ENCODE measurements at regions not wholly inside any gene's neighbourhood (a gene's known extent, or its start where the extent isn't known, plus 50 kb on each side); places are given as distances from the start of the nearest gene placed in this dataset.
A peak's percentile ranks its signal among the peaks of the same experiment; 100 is the strongest.

DNA sequence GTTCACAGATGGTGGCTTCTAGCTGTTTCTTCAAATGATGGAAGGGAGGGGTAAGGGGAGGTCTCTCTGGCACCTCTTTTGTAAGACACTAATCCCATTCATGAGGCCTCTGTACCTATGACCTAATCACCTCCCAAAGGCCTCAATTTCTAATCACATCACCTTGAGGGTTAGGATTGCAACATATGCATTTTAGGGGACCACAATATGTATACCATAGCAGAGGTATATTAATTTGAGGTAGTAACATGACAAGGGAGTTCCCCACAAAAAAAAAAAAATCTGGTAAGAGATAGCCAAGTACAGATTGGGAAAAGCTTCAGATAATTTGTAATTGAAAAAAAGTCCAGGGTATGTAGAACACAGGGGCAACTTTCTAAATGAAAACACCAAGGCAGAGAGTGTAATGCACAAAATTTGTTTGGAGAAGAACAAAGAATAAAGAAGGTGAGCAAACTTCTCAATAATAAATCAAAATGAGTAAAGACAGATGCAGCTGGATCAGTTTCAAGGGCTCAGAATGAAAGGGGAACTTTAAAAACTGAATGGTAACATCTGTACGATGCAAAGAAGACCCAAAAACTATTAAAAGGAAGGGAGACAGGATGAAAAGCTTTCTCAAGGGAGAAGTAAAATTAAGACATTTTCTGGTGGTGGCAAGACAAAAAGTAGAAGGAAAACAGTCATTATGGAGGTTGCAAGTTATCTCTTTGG, 125.5 kb upstream of the DCN start:
- Histone ChIP-seq H3K4me1 (no peaks in the 10 kb centered on the region), H3K4me3 (no peak overlapping the region), H3K27ac (no peak overlapping the region), H3K9me3 (no peaks in the 10 kb centered on the region), H3K27me3 (no peaks in the 10 kb centered on the region), H3K36me3 (no peaks in the 10 kb centered on the region)
- TF ChIP-seq CTCF (IDR thresholded peaks at IDR 0.05): no peak
- no peak for TF ChIP-seq POLR2AphosphoS5 (IDR thresholded peaks at IDR 0.05)
- no peak for TF ChIP-seq EP300 (IDR thresholded peaks at IDR 0.05)
- TF ChIP-seq POLR2A (IDR thresholded peaks at IDR 0.05): no peak
- WGBS, 2 donors: 39 to 60% methylated on average over 1 of the region's 1 CpG
- no peak for ATAC-seq (ENCODE audit: low FRiP score in 2 of 2)
- no peak for DNase-seq

DNA sequence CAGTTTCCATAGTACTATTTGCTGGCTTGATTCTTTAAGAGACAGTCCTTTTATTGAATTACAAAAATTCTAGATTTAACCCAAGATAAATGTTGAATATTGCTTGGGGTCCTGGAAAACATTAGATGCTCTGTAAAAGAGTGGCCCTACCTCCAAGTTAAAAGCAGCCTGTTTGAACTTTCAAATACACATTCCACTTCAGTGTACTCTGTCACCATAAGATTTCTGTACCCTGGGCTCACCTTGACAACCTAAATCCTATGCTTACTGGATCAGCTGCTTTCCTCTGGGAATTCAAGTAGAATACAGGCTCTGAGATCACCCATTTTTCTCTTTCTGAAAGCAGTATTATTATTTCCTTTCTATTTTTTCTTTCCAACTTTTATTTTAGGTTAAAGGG, 107.7 kb upstream of the DCN start:
- ATAC-seq (ENCODE audit: low FRiP score in 2 of 2): no peak
- Histone ChIP-seq H3K27me3 (no peaks in the 10 kb centered on the region), H3K27ac (peak overlapping the region in 1 of 4 donors; percentile 38), H3K4me1 (no peaks in the 10 kb centered on the region), H3K4me3 (no peak overlapping the region), H3K36me3 (no peaks in the 10 kb centered on the region), H3K9me3 (no peaks in the 10 kb centered on the region)
- no peak for DNase-seq
- TF ChIP-seq EP300 (IDR thresholded peaks at IDR 0.05) (no peak), CTCF (IDR thresholded peaks at IDR 0.05) (no peak), POLR2AphosphoS5 (IDR thresholded peaks at IDR 0.05) (no peak), POLR2A (IDR thresholded peaks at IDR 0.05) (no peak)

- H3K4me1 ChIP-seq: no peaks in the 10 kb centered on the region
- no peak for TF ChIP-seq POLR2AphosphoS5 (IDR thresholded peaks at IDR 0.05)
- no peak for TF ChIP-seq POLR2A (IDR thresholded peaks at IDR 0.05)
- no peak for TF ChIP-seq CTCF (IDR thresholded peaks at IDR 0.05)
- TF ChIP-seq EP300 (IDR thresholded peaks at IDR 0.05): no peak
- no peaks in the 10 kb centered on the region for H3K27me3 ChIP-seq
- WGBS, 2 donors: 26 to 30% methylated on average over 3 of the region's 3 CpGs
- no peaks in the 10 kb centered on the region for H3K9me3 ChIP-seq
- H3K36me3 ChIP-seq: no peaks in the 10 kb centered on the region
- no peak for ATAC-seq (ENCODE audit: low FRiP score in 2 of 2)
- DNase-seq: no peak
- H3K27ac ChIP-seq: peak overlapping the region in 1 of 4 donors; percentile 38
- H3K4me3 ChIP-seq: no peak overlapping the region
Observed at GRCh38 chr12:91289906-91290305, 107.3 kb upstream of the DCN start.

DNA sequence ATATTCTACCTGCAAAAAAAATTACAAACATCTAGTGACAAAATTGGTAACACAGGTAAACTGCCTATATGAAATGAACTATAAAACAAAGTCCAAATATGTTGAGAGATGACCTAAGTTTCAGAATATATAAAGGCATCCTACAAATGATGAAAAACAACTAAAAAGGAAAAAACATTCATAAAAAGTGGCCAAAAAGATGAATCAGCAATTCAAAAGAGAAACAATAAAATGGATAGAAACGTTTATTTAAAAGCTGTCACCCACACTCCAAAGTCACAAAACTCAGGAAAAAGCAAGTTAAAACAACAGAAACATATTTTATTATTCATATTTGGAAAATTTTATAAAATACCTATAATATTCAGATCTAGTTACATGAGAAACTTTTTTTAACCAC, 106.5 kb upstream of the DCN start:
- no peak overlapping the region for H3K4me3 ChIP-seq
- H3K27me3 ChIP-seq: no peaks in the 10 kb centered on the region
- DNase-seq (no peak), ATAC-seq (ENCODE audit: low FRiP score in 2 of 2) (no peak)
- TF ChIP-seq POLR2A (IDR thresholded peaks at IDR 0.05) (no peak), EP300 (IDR thresholded peaks at IDR 0.05) (no peak), POLR2AphosphoS5 (IDR thresholded peaks at IDR 0.05) (no peak), CTCF (IDR thresholded peaks at IDR 0.05) (no peak)
- no peaks in the 10 kb centered on the region for H3K36me3 ChIP-seq
- H3K27ac ChIP-seq: no peak overlapping the region
- WGBS, 2 donors: 41 to 43% methylated on average over 1 of the region's 1 CpG
- H3K9me3 ChIP-seq: no peaks in the 10 kb centered on the region
- no peaks in the 10 kb centered on the region for H3K4me1 ChIP-seq

DNA sequence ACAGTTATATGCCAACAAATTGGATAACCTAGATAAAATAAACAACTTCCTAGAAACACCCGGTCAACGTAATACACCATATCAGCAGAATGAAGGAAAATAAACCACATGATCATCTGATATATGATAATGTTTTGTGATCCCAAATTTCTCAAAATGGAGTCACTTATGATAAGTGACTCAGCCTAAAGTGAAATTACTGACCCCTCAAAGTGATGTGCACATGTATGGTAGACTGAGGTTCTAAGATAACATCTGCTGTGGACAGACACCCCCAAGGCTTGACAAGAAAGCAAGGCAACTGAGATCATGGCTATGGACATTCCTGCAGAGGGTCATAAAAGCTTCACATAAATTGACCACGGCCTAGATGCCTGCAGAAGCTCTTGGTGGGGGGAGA, 105.1 kb upstream of the DCN start:
- Histone ChIP-seq H3K36me3 (no peaks in the 10 kb centered on the region), H3K27ac (no peak overlapping the region), H3K4me3 (no peak overlapping the region), H3K27me3 (no peaks in the 10 kb centered on the region), H3K9me3 (no peaks in the 10 kb centered on the region), H3K4me1 (no peaks in the 10 kb centered on the region)
- no peak for ATAC-seq (ENCODE audit: low FRiP score in 2 of 2)
- no peak for DNase-seq
- WGBS, 2 donors: 54 to 56% methylated on average over 3 of the region's 3 CpGs
- TF ChIP-seq EP300 (IDR thresholded peaks at IDR 0.05) (no peak), POLR2A (IDR thresholded peaks at IDR 0.05) (no peak), CTCF (IDR thresholded peaks at IDR 0.05) (no peak), POLR2AphosphoS5 (IDR thresholded peaks at IDR 0.05) (no peak)
